ENCODE measurements at regions not wholly inside any gene's neighbourhood (a gene's known extent, or its start where the extent isn't known, plus 50 kb on each side); places are given as distances from the start of the nearest gene placed in this dataset.

DNA sequence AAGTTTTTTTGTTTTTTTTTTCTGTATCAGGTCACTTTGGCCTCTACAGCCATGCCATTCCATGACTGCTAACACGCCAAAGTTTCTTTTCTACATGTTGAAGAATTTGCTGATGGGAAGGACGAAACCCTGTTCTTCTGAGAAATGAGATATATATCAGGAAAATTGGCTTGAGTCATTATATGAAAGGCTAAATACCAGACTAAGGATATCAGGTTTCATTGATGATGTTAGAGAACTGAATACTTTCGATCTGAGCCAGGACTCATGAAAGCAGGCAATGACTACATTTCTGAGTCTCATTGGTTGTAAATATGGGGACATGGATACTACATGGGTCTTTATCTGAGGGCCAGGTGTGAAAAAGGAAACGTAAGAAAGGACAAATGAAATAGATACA is 181.4 kb downstream of the OSR1 start (continued):
- TF ChIP-seq ZNF366 (tag by site-specific recombination; conservative IDR thresholded peaks at IDR 0.05) = 0 out of 2 replicates have a peak, but pooled peaks have one; percentile 27
- TF ChIP-seq ZNF510 (tag by site-specific recombination; IDR thresholded peaks at IDR 0.05; ENCODE audit: insufficient replicate concordance) = no peak
- TF ChIP-seq, protein P1, sequence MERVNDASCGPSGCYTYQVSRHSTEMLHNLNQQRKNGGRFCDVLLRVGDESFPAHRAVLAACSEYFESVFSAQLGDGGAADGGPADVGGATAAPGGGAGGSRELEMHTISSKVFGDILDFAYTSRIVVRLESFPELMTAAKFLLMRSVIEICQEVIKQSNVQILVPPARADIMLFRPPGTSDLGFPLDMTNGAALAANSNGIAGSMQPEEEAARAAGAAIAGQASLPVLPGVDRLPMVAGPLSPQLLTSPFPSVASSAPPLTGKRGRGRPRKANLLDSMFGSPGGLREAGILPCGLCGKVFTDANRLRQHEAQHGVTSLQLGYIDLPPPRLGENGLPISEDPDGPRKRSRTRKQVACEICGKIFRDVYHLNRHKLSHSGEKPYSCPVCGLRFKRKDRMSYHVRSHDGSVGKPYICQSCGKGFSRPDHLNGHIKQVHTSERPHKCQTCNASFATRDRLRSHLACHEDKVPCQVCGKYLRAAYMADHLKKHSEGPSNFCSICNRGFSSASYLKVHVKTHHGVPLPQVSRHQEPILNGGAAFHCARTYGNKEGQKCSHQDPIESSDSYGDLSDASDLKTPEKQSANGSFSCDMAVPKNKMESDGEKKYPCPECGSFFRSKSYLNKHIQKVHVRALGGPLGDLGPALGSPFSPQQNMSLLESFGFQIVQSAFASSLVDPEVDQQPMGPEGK (tag by site-specific recombination; IDR thresholded peaks at IDR 0.05) = no peak
- peak; percentile 63 for TF ChIP-seq ZNF664 (tag by site-specific recombination; IDR thresholded peaks at IDR 0.05)
- TF ChIP-seq ZNF785 (tag by site-specific recombination; IDR thresholded peaks at IDR 0.05) = no peak
- TF ChIP-seq ZNF140 (tag by site-specific recombination; IDR thresholded peaks at IDR 0.05) = no peak
- TF ChIP-seq, protein P2, sequence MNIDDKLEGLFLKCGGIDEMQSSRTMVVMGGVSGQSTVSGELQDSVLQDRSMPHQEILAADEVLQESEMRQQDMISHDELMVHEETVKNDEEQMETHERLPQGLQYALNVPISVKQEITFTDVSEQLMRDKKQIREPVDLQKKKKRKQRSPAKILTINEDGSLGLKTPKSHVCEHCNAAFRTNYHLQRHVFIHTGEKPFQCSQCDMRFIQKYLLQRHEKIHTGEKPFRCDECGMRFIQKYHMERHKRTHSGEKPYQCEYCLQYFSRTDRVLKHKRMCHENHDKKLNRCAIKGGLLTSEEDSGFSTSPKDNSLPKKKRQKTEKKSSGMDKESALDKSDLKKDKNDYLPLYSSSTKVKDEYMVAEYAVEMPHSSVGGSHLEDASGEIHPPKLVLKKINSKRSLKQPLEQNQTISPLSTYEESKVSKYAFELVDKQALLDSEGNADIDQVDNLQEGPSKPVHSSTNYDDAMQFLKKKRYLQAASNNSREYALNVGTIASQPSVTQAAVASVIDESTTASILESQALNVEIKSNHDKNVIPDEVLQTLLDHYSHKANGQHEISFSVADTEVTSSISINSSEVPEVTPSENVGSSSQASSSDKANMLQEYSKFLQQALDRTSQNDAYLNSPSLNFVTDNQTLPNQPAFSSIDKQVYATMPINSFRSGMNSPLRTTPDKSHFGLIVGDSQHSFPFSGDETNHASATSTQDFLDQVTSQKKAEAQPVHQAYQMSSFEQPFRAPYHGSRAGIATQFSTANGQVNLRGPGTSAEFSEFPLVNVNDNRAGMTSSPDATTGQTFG (tag by site-specific recombination; IDR thresholded peaks at IDR 0.05; ENCODE audit: borderline replicate concordance) = no peak
- TF ChIP-seq, protein P3, sequence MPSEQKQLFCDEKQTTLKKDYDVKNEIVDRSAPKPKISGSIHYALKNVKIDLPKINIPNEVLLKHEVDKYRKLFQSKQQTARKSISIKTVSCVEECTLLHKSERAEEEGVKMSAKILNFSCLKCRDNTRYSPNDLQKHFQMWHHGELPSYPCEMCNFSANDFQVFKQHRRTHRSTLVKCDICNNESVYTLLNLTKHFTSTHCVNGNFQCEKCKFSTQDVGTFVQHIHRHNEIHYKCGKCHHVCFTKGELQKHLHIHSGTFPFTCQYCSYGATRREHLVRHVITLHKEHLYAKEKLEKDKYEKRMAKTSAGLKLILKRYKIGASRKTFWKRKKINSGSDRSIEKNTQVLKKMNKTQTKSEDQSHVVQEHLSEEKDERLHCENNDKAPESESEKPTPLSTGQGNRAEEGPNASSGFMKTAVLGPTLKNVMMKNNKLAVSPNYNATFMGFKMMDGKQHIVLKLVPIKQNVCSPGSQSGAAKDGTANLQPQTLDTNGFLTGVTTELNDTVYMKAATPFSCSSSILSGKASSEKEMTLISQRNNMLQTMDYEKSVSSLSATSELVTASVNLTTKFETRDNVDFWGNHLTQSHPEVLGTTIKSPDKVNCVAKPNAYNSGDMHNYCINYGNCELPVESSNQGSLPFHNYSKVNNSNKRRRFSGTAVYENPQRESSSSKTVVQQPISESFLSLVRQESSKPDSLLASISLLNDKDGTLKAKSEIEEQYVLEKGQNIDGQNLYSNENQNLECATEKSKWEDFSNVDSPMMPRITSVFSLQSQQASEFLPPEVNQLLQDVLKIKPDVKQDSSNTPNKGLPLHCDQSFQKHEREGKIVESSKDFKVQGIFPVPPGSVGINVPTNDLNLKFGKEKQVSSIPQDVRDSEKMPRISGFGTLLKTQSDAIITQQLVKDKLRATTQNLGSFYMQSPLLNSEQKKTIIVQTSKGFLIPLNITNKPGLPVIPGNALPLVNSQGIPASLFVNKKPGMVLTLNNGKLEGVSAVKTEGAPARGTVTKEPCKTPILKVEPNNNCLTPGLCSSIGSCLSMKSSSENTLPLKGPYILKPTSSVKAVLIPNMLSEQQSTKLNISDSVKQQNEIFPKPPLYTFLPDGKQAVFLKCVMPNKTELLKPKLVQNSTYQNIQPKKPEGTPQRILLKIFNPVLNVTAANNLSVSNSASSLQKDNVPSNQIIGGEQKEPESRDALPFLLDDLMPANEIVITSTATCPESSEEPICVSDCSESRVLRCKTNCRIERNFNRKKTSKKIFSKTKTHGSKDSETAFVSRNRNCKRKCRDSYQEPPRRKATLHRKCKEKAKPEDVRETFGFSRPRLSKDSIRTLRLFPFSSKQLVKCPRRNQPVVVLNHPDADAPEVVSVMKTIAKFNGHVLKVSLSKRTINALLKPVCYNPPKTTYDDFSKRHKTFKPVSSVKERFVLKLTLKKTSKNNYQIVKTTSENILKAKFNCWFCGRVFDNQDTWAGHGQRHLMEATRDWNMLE (tag by site-specific recombination; conservative IDR thresholded peaks at IDR 0.05; ENCODE audit: low read depth) = no peak
- TF ChIP-seq ZNF701 (tag by site-specific recombination; IDR thresholded peaks at IDR 0.05) = no peak
- no peak for TF ChIP-seq ZNF791 (tag by site-specific recombination; IDR thresholded peaks at IDR 0.05)

DNA sequence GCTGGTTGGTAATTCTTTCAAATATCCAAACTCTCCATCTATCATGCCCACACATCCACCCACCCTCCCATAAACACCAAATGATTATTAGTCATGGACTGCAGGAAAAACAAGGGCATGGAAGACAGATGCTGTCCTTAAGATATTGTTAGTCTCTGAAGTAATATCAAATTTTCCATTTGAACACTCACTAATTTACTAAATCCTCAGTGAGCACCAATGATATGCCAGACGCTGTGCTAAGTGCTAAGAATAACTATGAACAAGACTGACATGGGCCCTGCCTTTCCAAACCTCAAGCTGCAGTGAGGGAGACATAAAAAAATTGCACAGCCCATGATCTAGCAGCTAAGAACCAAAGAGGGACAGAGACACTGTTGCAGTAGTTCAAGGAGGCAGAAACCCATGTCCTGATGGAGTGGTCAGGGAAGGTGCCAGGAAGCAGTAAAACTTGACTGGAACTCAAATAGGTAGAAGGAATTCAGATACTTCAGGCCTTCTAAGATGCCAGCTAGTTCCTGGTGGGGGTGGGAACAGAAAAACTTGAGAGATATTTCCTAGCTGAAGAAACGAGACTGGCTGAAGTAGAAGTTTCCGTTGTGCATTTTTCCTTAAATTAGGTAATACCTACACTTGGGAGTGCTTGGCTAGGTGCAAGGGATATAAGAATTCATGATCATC is 182.1 kb downstream of the OSR1 start:
- peak; percentile 24; the same call in 1 of the 2 replicates for TF ChIP-seq EGR2 (tag by site-specific recombination; IDR thresholded peaks at IDR 0.05; ENCODE audit: low read depth)
- TF ChIP-seq YY1 (tag by site-specific recombination; IDR thresholded peaks at IDR 0.05) = no peak
- TF ChIP-seq ZFHX2 (tag by site-specific recombination; conservative IDR thresholded peaks at IDR 0.05) = peak; percentile 45
- Histone ChIP-seq H3K4me1 (ENCODE audit: control insufficient read depth, insufficient read depth, low read length) (0 out of 2 replicates have a peak, but pooled peaks cover 2% of the 10 kb centered on the region), H3K4me3 (ENCODE audit: low read depth, low read length) (no peak overlapping the region), H3K36me3 (ENCODE audit: control insufficient read depth in 2 of 2, insufficient read depth in 1 of 2, low read length in 2 of 2) (no peaks in the 10 kb centered on the region), H3K27ac (ENCODE audit: extremely low read depth, low read depth, low read length) (no peak overlapping the region), H3K9me3 (ENCODE audit: control insufficient read depth, insufficient read depth, low read depth, low read length) (no peaks in the 10 kb centered on the region)
- CTCF ChIA-PET = interaction anchor here (0.5 kb wide), 1 partner anchor 275 kb away, joined by 4 read pairs; no protein-coding TSS in a partner anchor
- POLR2A ChIA-PET = no interaction called here

DNA sequence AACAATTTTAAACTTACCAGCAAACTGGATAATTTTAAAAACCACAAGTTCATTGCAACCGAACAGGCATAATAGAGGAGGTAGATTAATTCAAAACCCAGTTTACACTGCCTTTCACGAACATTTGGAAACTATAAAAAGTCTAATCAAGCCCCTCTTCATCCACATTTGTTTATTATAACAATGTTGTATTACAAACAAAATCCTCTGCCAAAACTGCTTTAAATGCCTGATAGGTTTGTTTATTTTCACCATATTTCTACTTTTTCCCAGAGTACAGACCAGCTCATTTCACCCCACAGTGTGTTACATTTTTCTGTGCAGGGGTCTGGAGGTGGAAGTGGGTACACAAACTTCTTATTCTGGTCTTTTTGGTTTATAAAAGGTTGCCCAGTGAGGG is 184.2 kb downstream of the OSR1 start:
- Histone ChIP-seq H3K4me1 (ENCODE audit: control insufficient read depth, insufficient read depth, low read length) (0 out of 2 replicates have a peak, but pooled peaks cover 2% of the 10 kb centered on the region), H3K36me3 (ENCODE audit: control insufficient read depth in 2 of 2, insufficient read depth in 1 of 2, low read length in 2 of 2) (no peaks in the 10 kb centered on the region), H3K27ac (ENCODE audit: extremely low read depth, low read depth, low read length) (no peak overlapping the region), H3K4me3 (ENCODE audit: low read depth, low read length) (no peak overlapping the region), H3K9me3 (ENCODE audit: control insufficient read depth, insufficient read depth, low read depth, low read length) (no peaks in the 10 kb centered on the region)
- POLR2A ChIA-PET = no interaction called here
- CTCF ChIA-PET = no interaction called here
- TF ChIP-seq ZNF623 (tag by site-specific recombination; IDR thresholded peaks at IDR 0.05) (no peak), ZFHX2 (tag by site-specific recombination; conservative IDR thresholded peaks at IDR 0.05) (no peak), KLF1 (tag by site-specific recombination; IDR thresholded peaks at IDR 0.05) (no peak), ZNF560 (tag by site-specific recombination; IDR thresholded peaks at IDR 0.05; ENCODE audit: borderline replicate concordance) (no peak), ZNF549 (tag by site-specific recombination; IDR thresholded peaks at IDR 0.05) (no peak), GLI2 (tag by site-specific recombination; IDR thresholded peaks at IDR 0.05; ENCODE audit: borderline replicate concordance, low read depth) (no peak), ZNF544 (tag by site-specific recombination; IDR thresholded peaks at IDR 0.05) (no peak), TCF7L2 (IDR thresholded peaks at IDR 0.05; ENCODE audit: borderline replicate concordance, low read depth, low read length) (no peak)
- TF ChIP-seq, protein P4, sequence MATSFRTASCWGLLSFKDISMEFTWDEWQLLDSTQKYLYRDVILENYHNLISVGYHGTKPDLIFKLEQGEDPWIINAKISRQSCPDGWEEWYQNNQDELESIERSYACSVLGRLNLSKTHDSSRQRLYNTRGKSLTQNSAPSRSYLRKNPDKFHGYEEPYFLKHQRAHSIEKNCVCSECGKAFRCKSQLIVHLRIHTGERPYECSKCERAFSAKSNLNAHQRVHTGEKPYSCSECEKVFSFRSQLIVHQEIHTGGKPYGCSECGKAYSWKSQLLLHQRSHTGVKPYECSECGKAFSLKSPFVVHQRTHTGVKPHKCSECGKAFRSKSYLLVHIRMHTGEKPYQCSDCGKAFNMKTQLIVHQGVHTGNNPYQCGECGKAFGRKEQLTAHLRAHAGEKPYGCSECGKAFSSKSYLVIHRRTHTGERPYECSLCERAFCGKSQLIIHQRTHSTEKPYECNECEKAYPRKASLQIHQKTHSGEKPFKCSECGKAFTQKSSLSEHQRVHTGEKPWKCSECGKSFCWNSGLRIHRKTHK (tag by site-specific recombination; IDR thresholded peaks at IDR 0.05) = no peak

Measured in HEK293 (cell line).